Vagina (tissue), 2 donors: ENCODE measurements at regions not wholly inside any gene's neighbourhood (a gene's known extent, or its start where the extent isn't known, plus 50 kb on each side); places are given as distances from the start of the nearest gene placed in this dataset.

Source experiments
- DNase-seq, 2 donors: peaks; one replicate each; pipeline ENCODE4 v3.0.0-alpha.2; 2017; ENCODE audit errors: extremely low spot score in 2 of 2
- H3K27ac ChIP-seq: fragments of 200-600 bp; sonication (generic); one replicate; pipeline ENCODE4 v1.5.1; 2019
- H3K27me3 ChIP-seq: fragments of 200-600 bp; sonication (generic); one replicate; pipeline ENCODE4 v1.5.1; 2019
- H3K36me3 ChIP-seq, 2 donors: fragments of 200-600 bp; sonication (generic); one replicate each; pipeline ENCODE4 v1.5.1; 2017 to 2019
- H3K4me1 ChIP-seq: fragments of 200-600 bp; sonication (generic); one replicate; pipeline ENCODE4 v1.5.1; 2019
- H3K4me3 ChIP-seq, 2 donors: fragments of 200-600 bp; sonication (generic); 1 replicate in 1 of 2; 2 replicates in 1 of 2; pipeline ENCODE4 v1.5.1; 2016 to 2019
- H3K9me3 ChIP-seq: fragments of 200-600 bp; sonication (generic); one replicate; pipeline ENCODE4 v1.5.1; 2019
- CTCF ChIP-seq, 3 experiments: fragments of 450-650 bp in 2 of 3; fragments of 200-600 bp in 1 of 3; sonication (generic) in 1 of 3; IDR thresholded peaks; one replicate each; pipeline ENCODE4 v1.5.1; 2017 to 2019; ENCODE audit warnings: antibody characterized with exemption in 3 of 3, mild to moderate bottlenecking in 2 of 3, moderate library complexity in 2 of 3
- POLR2A ChIP-seq, 2 donors: fragments of 450-650 bp; IDR thresholded peaks; one replicate each; pipeline ENCODE4 v1.6.1; 2017; ENCODE audit warnings: antibody characterized with exemption in 2 of 2, mild to moderate bottlenecking in 2 of 2, moderate library complexity in 2 of 2
- POLR2AphosphoS5 ChIP-seq, 2 donors: sonication (generic); formaldehyde crosslinking; IDR thresholded peaks; one replicate each; pipeline ENCODE4 v1.9.0; 2017; ENCODE audit warnings: antibody characterized with exemption in 2 of 2, mild to moderate bottlenecking in 2 of 2, low read depth in 1 of 2; ENCODE audit not compliant: insufficient read depth in 1 of 2
- intact Hi-C: fragments of 100-400 bp; cut with DNase I; formaldehyde crosslinking; loops from one replicate; pipeline ENCODE4 v1.15.1; 2023

DNA sequence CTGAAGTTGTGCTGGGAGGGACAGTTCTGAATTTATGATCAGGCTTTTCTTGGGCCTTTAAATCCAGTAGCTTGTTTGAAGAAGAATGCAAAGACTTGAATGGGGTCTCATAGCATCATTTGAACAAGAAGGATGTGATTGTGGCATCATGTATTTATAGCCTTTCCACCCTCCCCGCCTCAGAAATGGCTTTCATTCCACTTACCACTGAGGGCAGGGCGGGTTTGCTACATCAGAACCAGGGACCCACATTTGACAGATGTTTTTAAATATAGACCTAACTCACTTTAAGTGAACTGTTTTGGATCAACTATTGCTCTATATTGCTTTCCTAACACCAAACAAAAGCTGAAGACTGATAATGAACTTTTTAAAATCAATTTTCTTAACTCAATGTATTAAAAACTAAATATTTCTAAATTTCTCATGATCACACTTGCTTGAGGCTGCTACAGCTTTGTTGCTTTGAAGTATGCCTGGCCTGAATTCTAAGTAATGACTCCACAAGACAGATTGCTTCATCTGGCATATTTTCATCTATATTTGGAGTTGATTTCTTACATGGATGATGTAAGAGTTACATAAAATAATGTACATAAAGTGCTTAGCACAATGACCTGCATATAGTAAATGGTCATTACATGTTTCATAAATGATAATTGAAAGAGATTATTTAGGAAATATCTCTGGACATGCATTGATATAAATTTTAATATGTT lies 1552.9 kb upstream of the SLC39A10 start:
- H3K27ac ChIP-seq = no peak overlapping the region
- intact Hi-C loops = no loop called here
- no peaks in the 10 kb centered on the region for H3K4me1 ChIP-seq
- no peak for TF ChIP-seq POLR2AphosphoS5 (IDR thresholded peaks at IDR 0.05; ENCODE audit: insufficient read depth in 1 of 2, low read depth in 1 of 2)
- TF ChIP-seq POLR2A (IDR thresholded peaks at IDR 0.05) = no peak
- TF ChIP-seq CTCF (IDR thresholded peaks at IDR 0.05) = no peak
- no peaks in the 10 kb centered on the region for H3K36me3 ChIP-seq
- H3K4me3 ChIP-seq = no peak overlapping the region
- no peaks in the 10 kb centered on the region for H3K9me3 ChIP-seq
- no peak for DNase-seq
- H3K27me3 ChIP-seq = no peaks in the 10 kb centered on the region

DNA sequence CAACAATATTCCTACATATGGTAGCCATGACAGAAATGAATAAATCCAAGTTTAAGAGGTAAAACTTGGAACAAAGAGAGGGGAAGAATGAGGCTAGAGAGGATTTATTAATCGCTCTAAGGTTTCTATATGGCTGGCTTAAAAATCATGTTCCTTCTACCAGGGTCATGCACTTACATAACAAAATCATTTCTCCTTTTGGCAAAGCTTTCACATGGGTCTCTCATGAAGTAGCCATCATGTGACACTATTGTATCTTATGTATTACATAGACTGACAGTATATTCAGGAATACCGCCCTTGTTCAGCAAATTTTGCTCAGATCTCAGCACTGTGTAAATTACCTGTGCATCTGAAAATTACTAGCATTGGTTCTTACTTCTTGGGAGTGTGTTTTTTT lies 1554.5 kb upstream of the SLC39A10 start:
- Histone ChIP-seq H3K36me3 (no peaks in the 10 kb centered on the region), H3K4me1 (no peaks in the 10 kb centered on the region), H3K9me3 (no peaks in the 10 kb centered on the region), H3K4me3 (no peak overlapping the region), H3K27me3 (no peaks in the 10 kb centered on the region), H3K27ac (no peak overlapping the region)
- no peak for DNase-seq
- intact Hi-C loops = no loop called here
- TF ChIP-seq POLR2A (IDR thresholded peaks at IDR 0.05) (no peak), CTCF (IDR thresholded peaks at IDR 0.05) (no peak), POLR2AphosphoS5 (IDR thresholded peaks at IDR 0.05; ENCODE audit: insufficient read depth in 1 of 2, low read depth in 1 of 2) (no peak)

DNA sequence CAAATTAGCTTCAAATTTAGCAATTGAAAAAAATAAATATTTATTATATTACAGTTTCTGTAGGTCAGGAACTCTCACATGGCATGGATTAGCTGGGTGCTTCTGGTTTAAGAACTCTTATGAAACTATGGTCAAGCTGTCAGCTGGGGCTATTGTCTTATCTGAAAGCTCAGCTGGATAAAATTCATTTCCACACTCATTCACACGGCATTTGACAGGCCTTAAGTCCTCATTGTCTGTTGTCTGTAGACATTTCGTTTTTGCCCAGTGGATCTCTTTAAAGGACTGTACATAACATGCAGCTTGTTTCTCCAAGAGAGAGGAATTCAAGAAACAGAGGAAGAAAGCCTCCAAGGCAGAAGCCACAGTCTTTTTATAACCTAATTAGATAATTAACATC lies 1556.8 kb upstream of the SLC39A10 start:
- Histone ChIP-seq H3K9me3 (no peaks in the 10 kb centered on the region), H3K36me3 (no peaks in the 10 kb centered on the region), H3K27ac (no peak overlapping the region), H3K4me1 (no peaks in the 10 kb centered on the region), H3K27me3 (no peaks in the 10 kb centered on the region), H3K4me3 (no peak overlapping the region)
- no peak for DNase-seq
- intact Hi-C loops = no loop called here
- TF ChIP-seq CTCF (IDR thresholded peaks at IDR 0.05) = no peak
- no peak for TF ChIP-seq POLR2A (IDR thresholded peaks at IDR 0.05)
- TF ChIP-seq POLR2AphosphoS5 (IDR thresholded peaks at IDR 0.05; ENCODE audit: insufficient read depth in 1 of 2, low read depth in 1 of 2) = no peak

- intact Hi-C loops = no loop called here
- TF ChIP-seq POLR2A (IDR thresholded peaks at IDR 0.05) (no peak), POLR2AphosphoS5 (IDR thresholded peaks at IDR 0.05; ENCODE audit: insufficient read depth in 1 of 2, low read depth in 1 of 2) (no peak), CTCF (IDR thresholded peaks at IDR 0.05) (no peak)
- Histone ChIP-seq H3K27me3 (no peaks in the 10 kb centered on the region), H3K4me3 (no peak overlapping the region), H3K36me3 (no peaks in the 10 kb centered on the region), H3K4me1 (no peaks in the 10 kb centered on the region), H3K27ac (no peak overlapping the region), H3K9me3 (no peaks in the 10 kb centered on the region)
- DNase-seq = no peak
These were observed 1560.6 kb upstream of the SLC39A10 start for GRCh38 chr2:194096402-194096801.

DNA sequence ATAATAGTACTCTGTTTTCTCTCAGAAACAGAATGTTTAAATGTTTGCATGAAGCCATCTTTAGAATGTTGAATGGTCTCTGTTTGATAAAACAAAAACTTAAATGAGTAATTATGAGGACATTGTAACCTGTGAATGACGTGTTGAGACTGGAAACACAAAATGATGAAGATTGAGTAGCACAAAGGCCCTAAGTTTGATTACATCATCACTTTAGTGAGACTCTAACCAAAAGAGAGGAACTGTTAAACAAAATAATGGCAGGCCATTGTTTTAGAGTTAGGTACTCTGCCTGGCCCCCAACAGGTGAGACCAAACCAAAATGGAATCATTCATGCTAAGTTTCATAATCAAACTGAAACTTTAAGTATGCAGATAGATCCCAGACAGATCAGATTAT lies 1561.7 kb upstream of the SLC39A10 start:
- H3K9me3 ChIP-seq = no peaks in the 10 kb centered on the region
- TF ChIP-seq POLR2AphosphoS5 (IDR thresholded peaks at IDR 0.05; ENCODE audit: insufficient read depth in 1 of 2, low read depth in 1 of 2) (no peak), POLR2A (IDR thresholded peaks at IDR 0.05) (no peak), CTCF (IDR thresholded peaks at IDR 0.05) (no peak)
- no peaks in the 10 kb centered on the region for H3K4me1 ChIP-seq
- no peak for DNase-seq
- no peak overlapping the region for H3K4me3 ChIP-seq
- no peaks in the 10 kb centered on the region for H3K36me3 ChIP-seq
- H3K27me3 ChIP-seq = no peaks in the 10 kb centered on the region
- H3K27ac ChIP-seq = no peak overlapping the region
- intact Hi-C loops = no loop called here
